GM10266 (cell line): ENCODE measurements at regions not wholly inside any gene's neighbourhood (a gene's known extent, or its start where the extent isn't known, plus 50 kb on each side); places are given as distances from the start of the nearest gene placed in this dataset.

Source experiments
- DNase-seq: peaks from one replicate; pipeline ENCODE4 v3.0.0; 2012; ENCODE audit errors: extremely low spot score
- CTCF ChIP-seq: IDR thresholded peaks from 2 replicates; pipeline ENCODE4 v1.5.1; 2012; ENCODE audit warnings: mild to moderate bottlenecking, low read depth; ENCODE audit not compliant: control insufficient read depth, insufficient read depth; ENCODE audit errors: missing control alignments

GRCh38 chr14:106875503-106875902 is 1349.1 kb downstream of the TMEM121 start:
- peak; percentile 80 for TF ChIP-seq CTCF
- DNase-seq, result no peak

GRCh38 chr14:106876711-106877110 is 1350.3 kb downstream of the TMEM121 start:
- no peak for DNase-seq

GRCh38 chr14:106877517-106877916 is 1351.1 kb downstream of the TMEM121 start:
- no peak for DNase-seq
- TF ChIP-seq CTCF, result no peak

More at GRCh38 chr14:106876711-106877110, 1350.3 kb downstream of the TMEM121 start:
- no peak for TF ChIP-seq CTCF

GRCh38 chr14:106879241-106879640 is 1352.9 kb downstream of the TMEM121 start:
- TF ChIP-seq CTCF, result peak; percentile 82
- peak; percentile 77 for DNase-seq

GRCh38 chr14:106883218-106883692 is 1356.9 kb downstream of the TMEM121 start:
- no peak for DNase-seq
- TF ChIP-seq CTCF, result peak; percentile 47
